HG03432 (cell line): ENCODE measurements at regions not wholly inside any gene's neighbourhood (a gene's known extent, or its start where the extent isn't known, plus 50 kb on each side); places are given as distances from the start of the nearest gene placed in this dataset.

Experiments used
- ATAC-seq: cut with Tn5 transposase; IDR thresholded peaks from one replicate; pipeline ENCODE4 v1.9.1; 2021; ENCODE audit warnings: mild to moderate bottlenecking, moderate library complexity; ENCODE audit not compliant: unreplicated experiment

GRCh38 chr20:50399555-50399916 lies 110.6 kb upstream of the PTPN1 start:
- ATAC-seq = no peak

GRCh38 chr20:50399917-50400704 lies 110.1 kb upstream of the PTPN1 start:
- ATAC-seq = no peak

- ATAC-seq = no peak
Observed at GRCh38 chr20:50400705-50401586, 109.2 kb upstream of the PTPN1 start.

- ATAC-seq = no peak
Observed at GRCh38 chr20:50401587-50402418, 108.4 kb upstream of the PTPN1 start.

GRCh38 chr20:50403565-50404418 lies 106.4 kb upstream of the PTPN1 start:
- ATAC-seq = no peak

GRCh38 chr20:50404419-50405234 lies 105.6 kb upstream of the PTPN1 start:
- no peak for ATAC-seq

GRCh38 chr20:50405235-50405914 lies 104.8 kb upstream of the PTPN1 start:
- ATAC-seq = no peak

GRCh38 chr20:50405915-50406609 lies 104.1 kb upstream of the PTPN1 start:
- no peak for ATAC-seq

- ATAC-seq = no peak
Observed at GRCh38 chr20:50406610-50407136, 103.5 kb upstream of the PTPN1 start.

- ATAC-seq = no peak
Observed at GRCh38 chr20:50408526-50409364, 101.4 kb upstream of the PTPN1 start.

GRCh38 chr20:50409495-50409894 lies 100.7 kb upstream of the PTPN1 start:
- ATAC-seq = no peak

- ATAC-seq = no peak
Observed at GRCh38 chr20:50410343-50410742, 99.8 kb upstream of the PTPN1 start.

- ATAC-seq = no peak
Observed at GRCh38 chr20:50412069-50412468, 98.1 kb upstream of the PTPN1 start.

GRCh38 chr20:50412499-50412898 lies 97.7 kb upstream of the PTPN1 start:
- ATAC-seq = no peak

- ATAC-seq = no peak
Observed at GRCh38 chr20:50413088-50413500, 97.1 kb upstream of the PTPN1 start.

- ATAC-seq = no peak
Observed at GRCh38 chr20:50415021-50415515, 95.1 kb upstream of the PTPN1 start.
